NOMO-1 (cell line): ENCODE measurements at regions not wholly inside any gene's neighbourhood (a gene's known extent, or its start where the extent isn't known, plus 50 kb on each side); places are given as distances from the start of the nearest gene placed in this dataset.

Experiments used
- DNase-seq, 2 experiments: peaks; one replicate each; lab custom pipeline; 2025; ENCODE audit not compliant: unreplicated experiment in 2 of 2; lab: John Stamatoyannopoulos, UW

- no peak for DNase-seq
These were observed 460.7 kb downstream of the NOVA1 start for GRCh38 chr14:26137161-26137560.

DNA sequence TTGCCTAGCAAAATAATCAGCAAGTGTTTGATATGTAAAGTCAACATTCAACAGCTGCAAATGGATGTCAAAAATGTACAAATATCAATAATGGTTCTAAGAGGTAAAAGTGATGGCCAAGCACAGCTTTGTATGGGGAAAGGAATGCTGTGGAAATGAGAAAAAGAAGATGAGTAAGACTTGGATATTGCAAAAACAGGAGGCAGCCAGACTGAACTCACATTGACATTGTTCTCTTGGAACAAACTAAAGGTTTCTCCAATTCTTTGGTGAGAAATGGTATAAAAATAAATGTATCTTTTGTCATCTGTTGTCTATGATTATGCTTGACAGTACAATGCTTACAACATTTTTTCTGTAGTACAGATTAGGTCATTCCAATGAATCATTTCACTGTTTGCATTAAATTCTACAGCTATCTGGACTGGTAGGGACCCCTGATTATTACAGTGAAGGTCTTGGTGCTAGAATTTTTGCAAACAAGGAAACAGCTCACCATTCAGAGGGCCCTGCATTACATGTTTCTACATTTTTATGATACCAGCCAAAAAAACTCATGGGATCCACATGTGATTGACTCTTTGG lies 465.7 kb downstream of the NOVA1 start:
- DNase-seq: no peak

DNA sequence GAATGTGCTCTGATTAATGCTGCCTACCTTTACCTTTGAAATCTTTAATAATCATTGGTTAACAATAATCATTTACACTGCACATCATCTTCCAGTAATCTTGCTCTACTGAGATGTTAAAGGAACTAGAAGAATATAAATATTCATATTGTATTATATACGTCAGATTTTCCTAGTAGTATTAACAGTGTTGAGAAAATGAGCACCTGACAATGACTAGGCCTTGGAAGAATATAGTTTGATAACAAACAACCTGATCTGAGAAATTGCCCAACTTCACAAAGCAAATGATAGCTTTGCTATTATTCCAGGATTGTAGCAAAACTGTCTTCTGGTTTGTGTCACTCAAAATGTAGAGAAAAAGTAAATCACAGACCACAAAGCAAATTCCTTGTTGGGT lies 467.1 kb downstream of the NOVA1 start:
- no peak for DNase-seq

GRCh38 chr14:26128931-26129671 lies 468.7 kb downstream of the NOVA1 start:
- no peak for DNase-seq

- DNase-seq: no peak
These were observed 472.9 kb downstream of the NOVA1 start for GRCh38 chr14:26124896-26125438.

DNA sequence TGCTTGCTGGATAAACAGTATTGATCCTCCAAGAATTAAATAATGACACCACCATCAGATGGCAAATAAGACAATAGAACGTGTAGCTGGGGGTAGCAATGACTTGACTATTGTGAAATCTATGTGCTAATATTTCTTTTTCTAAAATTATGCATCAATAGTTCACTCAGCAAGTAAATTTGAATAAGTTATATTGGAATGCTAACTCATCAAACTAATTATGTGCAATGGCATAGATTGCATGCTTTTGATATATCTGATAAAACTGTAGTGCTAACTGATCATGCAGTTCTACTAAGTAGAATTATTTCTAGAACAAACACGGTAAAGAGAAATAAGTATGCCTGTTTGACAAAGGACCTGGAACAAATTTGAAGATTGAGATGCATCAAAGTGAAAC lies 474.4 kb downstream of the NOVA1 start:
- no peak for DNase-seq

GRCh38 chr14:26121181-26121580 lies 476.7 kb downstream of the NOVA1 start:
- no peak for DNase-seq

GRCh38 chr14:26113911-26114640 lies 483.8 kb downstream of the NOVA1 start:
- DNase-seq: no peak

DNA sequence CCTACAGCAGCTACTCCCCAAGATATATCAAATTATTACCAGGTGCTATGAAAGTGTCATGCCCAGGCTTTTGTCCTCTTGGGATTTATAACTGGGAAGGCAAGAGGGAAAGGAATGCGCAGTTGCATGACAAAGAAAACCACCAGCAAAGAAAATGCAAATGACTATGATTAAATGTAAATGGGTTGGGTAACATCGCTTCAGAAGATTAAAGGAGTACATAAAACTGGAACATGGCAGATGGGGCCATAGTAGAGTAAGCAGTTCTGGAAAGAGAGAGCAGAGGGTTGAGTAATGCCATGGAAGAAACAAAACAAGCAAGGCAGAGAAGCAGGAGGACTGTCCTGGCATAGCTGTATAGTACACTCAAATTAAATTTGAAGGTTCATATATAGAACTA lies 493.1 kb downstream of the NOVA1 start:
- DNase-seq: no peak

- DNase-seq: no peak
These were observed 500.0 kb downstream of the NOVA1 start for GRCh38 chr14:26097852-26098251.

DNA sequence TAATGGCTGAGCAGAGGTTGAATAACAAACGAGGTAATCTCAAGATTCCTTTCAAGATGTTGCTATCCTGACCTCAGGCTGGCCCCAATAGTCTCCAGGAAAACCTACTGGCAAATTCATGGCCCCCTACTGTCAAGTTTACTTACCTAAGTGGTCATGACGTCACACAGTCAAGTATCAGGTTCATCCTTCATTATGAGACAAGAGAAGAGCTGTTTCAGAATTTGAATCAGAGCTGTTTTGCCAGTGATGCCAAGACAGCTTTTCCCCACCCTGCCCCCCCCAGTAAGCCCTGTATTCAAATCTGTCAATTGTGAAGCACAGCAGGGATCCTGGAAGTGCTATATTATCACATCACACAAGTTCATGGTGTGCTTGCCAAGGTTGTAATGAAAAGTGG lies 509.6 kb downstream of the NOVA1 start:
- no peak for DNase-seq

- DNase-seq: no peak
These were observed 516.8 kb downstream of the NOVA1 start for GRCh38 chr14:26081043-26081442.

GRCh38 chr14:26078561-26078960 lies 519.3 kb downstream of the NOVA1 start:
- DNase-seq: no peak

DNA sequence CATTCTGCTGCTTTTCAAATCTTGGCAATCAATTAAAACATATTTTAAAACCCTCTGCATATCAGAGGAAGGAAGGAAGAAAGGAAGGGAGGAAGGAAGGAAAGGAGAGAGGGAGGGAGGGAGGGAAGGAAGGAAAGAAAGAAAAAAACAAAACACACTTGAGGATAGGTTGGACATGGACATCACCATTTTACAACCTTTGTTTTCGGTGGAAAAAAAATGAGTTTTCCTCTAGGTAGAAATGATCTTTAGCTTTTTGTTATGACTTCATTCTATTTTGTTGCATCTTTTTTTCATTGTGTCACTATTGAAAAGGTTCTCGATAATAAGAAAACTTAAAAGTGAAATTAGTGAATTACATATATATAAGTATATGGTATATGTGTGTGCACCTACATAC lies 522.9 kb downstream of the NOVA1 start:
- DNase-seq: no peak

- DNase-seq: no peak
These were observed 527.4 kb downstream of the NOVA1 start for GRCh38 chr14:26070443-26070842.

GRCh38 chr14:26067786-26068459 lies 529.9 kb downstream of the NOVA1 start:
- no peak for DNase-seq

- no peak for DNase-seq
These were observed 530.5 kb downstream of the NOVA1 start for GRCh38 chr14:26067341-26067740.

DNA sequence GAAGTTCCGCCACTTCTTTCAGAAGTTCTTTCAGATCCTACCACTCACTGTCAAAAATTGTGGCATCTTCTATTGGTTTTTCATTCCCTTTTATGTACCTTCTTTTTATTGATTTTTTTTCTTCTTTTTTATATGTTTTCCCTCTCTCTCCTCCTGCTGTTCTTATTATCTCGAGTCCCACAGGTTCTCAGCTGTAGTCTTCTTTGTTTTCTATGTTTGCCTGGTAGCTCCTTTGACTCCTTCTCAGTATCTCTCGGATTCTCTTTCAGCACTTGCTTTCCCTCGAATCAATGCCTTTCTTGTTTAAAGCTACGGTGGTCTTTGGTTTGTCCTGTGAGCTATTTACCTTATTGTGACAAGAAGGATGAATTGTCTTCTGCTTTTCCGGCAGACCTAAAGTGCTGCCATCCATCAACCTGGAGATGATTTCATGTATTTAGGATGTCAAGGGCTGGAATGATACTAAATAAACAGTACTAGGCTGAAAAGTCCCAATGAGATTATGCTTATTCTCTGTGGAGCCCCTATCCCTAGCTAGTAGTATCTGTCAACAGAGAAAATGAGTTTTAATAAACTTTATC lies 541.7 kb downstream of the NOVA1 start:
- no peak for DNase-seq

- DNase-seq: no peak
These were observed 565.5 kb downstream of the NOVA1 start for GRCh38 chr14:26032348-26032747.

DNA sequence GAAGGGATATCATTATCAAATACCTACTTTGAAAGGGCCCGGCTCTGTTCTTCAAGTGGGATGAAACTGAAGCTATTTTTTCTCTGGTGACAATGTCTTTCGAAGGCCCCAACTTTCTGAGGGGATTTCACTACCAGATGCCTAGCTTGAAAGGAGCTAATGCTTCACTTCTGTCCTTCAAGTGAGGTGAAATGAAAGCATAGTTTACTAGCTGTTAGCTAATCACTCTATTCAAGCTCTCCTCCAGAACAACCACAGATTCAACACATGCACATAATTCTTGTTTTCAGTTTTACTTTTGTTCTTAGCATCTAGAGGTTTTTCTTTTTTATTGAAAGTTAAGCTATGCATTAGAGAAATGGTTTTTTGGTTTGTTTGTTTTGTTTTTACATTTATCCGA lies 571.4 kb downstream of the NOVA1 start:
- DNase-seq: no peak

DNA sequence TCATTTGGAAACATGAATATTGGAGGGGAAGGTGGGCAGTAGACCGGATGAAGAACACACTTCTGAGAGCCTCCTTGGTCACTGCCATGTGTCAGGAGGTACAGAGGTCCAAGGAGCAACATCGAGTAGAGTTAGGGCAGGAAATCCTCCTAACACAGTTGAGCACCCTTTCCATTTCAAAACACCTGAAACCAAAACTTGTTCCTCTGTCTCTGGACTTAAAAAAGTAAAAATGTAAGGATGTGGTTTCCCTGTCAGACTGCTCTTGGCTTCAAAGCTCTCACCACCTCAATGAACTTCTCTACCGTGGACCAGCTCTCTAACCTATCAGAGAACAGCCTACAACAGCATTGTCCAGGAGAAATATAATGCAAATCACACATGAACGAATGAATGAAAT lies 573.9 kb downstream of the NOVA1 start:
- no peak for DNase-seq
